ENCODE measurements at regions not wholly inside any gene's neighbourhood (a gene's known extent, or its start where the extent isn't known, plus 50 kb on each side); places are given as distances from the start of the nearest gene placed in this dataset.

- TF ChIP-seq POLR2A (IDR thresholded peaks at IDR 0.05; ENCODE audit: low read depth) (no peak), POLR2AphosphoS5 (IDR thresholded peaks at IDR 0.05) (no peak)
- TF ChIP-seq, protein P1, sequence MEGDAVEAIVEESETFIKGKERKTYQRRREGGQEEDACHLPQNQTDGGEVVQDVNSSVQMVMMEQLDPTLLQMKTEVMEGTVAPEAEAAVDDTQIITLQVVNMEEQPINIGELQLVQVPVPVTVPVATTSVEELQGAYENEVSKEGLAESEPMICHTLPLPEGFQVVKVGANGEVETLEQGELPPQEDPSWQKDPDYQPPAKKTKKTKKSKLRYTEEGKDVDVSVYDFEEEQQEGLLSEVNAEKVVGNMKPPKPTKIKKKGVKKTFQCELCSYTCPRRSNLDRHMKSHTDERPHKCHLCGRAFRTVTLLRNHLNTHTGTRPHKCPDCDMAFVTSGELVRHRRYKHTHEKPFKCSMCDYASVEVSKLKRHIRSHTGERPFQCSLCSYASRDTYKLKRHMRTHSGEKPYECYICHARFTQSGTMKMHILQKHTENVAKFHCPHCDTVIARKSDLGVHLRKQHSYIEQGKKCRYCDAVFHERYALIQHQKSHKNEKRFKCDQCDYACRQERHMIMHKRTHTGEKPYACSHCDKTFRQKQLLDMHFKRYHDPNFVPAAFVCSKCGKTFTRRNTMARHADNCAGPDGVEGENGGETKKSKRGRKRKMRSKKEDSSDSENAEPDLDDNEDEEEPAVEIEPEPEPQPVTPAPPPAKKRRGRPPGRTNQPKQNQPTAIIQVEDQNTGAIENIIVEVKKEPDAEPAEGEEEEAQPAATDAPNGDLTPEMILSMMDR (IDR thresholded peaks at IDR 0.05) = no peak
Measured at GRCh38 chr6:21739838-21740237, 146.3 kb downstream of the SOX4 start.

All from esophagus muscularis mucosa (tissue), 3 donors.